Adrenal gland (tissue), 5 donors: ENCODE measurements at regions not wholly inside any gene's neighbourhood (a gene's known extent, or its start where the extent isn't known, plus 50 kb on each side); places are given as distances from the start of the nearest gene placed in this dataset.
"Not testable (repeated sequence)": the region's sequence is repeated elsewhere in the genome, so short reads cannot be mapped to it uniquely, and the experiment has no call there.

ENCODE experiments used
- CTCF ChIP-seq, 6 experiments: fragments of 450-650 bp in 4 of 6; fragments of 200-600 bp in 2 of 6; sonication (generic) in 1 of 6; IDR thresholded peaks; 1 replicate in 5 of 6; 2 replicates in 1 of 6; pipeline versions ENCODE4 v1.5.1 to v1.8.0; 2016 to 2021; ENCODE audit warnings: antibody characterized with exemption in 6 of 6, mild to moderate bottlenecking in 2 of 6, moderate library complexity in 1 of 6
- POLR2A ChIP-seq, 2 donors: fragments of 450-650 bp; IDR thresholded peaks; one replicate each; pipeline ENCODE4 v1.6.1; 2017; ENCODE audit warnings: antibody characterized with exemption in 2 of 2, mild to moderate bottlenecking in 2 of 2, moderate library complexity in 1 of 2
- donor health status: DM: no; HTN: no; CAD: no.

GRCh38 chr12:11546582-11547270 is 102.7 kb upstream of the ETV6 start:
- not testable (repeated sequence) for TF ChIP-seq CTCF, POLR2A (IDR thresholded peaks at IDR 0.05)
